ENCODE measurements at regions not wholly inside any gene's neighbourhood (a gene's known extent, or its start where the extent isn't known, plus 50 kb on each side); places are given as distances from the start of the nearest gene placed in this dataset.
"Not testable (repeated sequence)": the region's sequence is repeated elsewhere in the genome, so short reads cannot be mapped to it uniquely, and the experiment has no call there.

DNA sequence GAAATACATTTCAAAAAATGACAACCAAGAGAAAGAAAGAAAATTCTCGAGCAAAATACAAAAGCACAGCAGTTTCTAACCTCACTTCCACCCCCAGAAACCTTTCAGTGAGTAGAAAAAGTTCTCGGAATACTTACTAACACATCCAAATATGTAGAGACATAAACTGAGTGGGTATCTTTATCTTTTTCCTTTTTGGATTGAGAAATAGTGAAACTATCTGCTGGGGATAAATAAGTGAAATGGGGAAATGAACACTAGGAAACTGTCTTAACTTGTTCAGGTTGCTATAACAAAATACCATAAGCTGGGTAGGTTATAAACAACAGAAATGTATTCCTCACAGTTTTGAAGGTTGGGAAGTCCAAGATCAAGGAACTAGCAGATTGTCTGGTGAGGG is 72.0 kb downstream of the VCAM1 start:
- DNase-seq: peak; percentile 24

DNA sequence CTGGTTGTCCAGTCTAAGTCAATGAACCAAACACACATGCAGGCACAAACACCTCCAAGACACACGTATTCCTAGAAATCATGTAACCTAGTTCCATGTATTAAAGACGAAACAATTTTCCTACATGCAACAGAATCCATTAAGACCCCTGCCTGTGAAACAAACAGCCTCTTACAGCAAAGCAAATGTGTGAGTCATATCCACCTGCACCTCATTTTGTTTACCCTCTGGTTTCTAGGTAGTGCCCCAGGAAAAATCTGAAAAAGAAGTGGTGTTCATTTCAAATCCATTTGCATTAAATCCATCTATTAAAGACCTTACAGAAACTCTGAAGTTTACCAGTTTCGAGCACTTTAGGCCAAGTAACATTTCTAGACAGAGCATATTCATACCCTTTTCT is 74.1 kb downstream of the VCAM1 start:
- DNase-seq: no peak

GRCh38 chr1:100794748-100795645 is 75.5 kb downstream of the VCAM1 start:
- no peak for DNase-seq

GRCh38 chr1:100795646-100795985 is 76.1 kb downstream of the VCAM1 start:
- no peak for DNase-seq

DNA sequence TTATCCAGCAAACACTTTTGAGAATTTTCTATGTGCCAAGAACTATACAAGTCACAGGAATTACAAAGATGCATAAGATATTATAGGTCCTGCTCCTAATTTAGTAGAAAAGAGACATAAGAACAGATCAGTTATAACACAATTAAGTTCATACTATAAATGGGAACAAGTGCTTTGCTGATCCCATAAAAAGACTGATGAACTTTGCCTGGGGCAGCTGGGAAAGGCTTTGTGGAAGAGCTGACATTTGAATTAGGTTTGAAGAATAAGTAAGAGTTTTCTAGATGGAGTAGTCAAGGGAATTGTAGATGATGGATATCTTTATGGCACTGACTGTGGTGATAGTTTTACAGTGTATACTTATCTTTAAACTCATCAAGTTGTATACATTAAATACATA is 76.5 kb downstream of the VCAM1 start:
- no peak for DNase-seq

- DNase-seq: no peak
Observed at GRCh38 chr1:100799548-100799947, 80.0 kb downstream of the VCAM1 start.

GRCh38 chr1:100799954-100800612 is 80.5 kb downstream of the VCAM1 start:
- no peak for DNase-seq

- DNase-seq: not testable (repeated sequence)
Observed at GRCh38 chr1:100801256-100801655, 81.7 kb downstream of the VCAM1 start.

DNA sequence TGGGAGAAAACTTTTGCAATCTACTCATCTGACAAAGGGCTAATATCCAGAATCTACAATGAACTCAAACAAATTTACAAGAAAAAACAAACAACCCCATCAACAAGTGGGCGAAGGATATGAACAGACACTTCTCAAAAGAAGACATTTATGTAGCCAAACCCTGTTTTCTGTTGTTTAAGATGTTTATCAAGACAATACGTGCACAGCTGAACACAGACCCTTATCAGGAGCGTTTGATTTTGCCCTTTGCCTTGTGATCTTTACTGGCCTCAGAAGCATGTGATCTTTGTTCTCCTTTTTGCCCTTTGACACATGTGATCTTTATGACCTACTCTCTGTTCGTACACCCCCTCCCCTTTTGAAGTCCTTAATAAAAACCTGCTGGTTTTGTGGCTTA is 83.7 kb downstream of the VCAM1 start:
- DNase-seq: not testable (repeated sequence)

- no peak for DNase-seq
Observed at GRCh38 chr1:100806601-100807000, 87.1 kb downstream of the VCAM1 start.

GRCh38 chr1:100810360-100810759 is 84.3 kb downstream of the EXTL2 start:
- DNase-seq: no peak

DNA sequence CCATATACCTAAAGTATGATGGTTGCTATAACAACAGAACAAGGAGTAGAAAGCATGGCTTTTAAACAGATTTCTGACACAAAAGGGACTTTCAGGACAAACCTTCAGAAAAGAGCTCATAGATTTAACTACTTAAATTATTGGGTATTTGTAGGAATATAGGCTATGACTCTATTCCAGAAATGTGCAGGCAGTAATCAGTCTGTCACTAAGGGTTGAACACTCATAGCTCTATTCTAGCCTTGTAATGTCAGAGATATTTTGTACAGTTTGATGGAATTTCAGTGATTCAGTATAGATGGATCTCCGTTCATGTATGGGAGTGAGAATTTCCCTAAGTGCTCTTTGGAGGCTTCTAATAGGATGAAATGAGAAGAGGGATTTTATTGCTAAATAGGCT is 82.8 kb downstream of the EXTL2 start:
- DNase-seq: no peak

- peak; percentile 64 for DNase-seq
Observed at GRCh38 chr1:100814938-100815337, 79.7 kb downstream of the EXTL2 start.

DNA sequence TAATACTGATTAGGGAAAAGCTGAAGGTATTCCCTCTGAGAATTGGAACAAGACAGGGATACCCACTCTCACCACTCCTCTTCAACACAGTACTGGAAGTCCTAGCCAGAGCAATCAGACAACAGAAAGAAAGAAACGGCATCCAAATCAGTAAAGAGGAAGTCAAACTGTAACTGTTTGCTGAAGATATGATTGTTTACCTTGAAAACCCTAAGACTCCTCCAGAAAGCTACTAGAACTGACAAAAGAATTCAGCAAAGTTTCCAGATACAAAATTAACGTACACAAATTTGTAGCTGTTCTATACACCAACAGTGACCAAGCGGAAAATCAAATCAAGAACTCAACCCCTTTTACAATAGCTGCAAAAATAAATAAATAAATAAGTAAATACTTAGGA is 78.6 kb downstream of the EXTL2 start:
- DNase-seq: no peak

GRCh38 chr1:100820195-100820594 is 74.4 kb downstream of the EXTL2 start:
- not testable (repeated sequence) for DNase-seq

- DNase-seq: not testable (repeated sequence)
Observed at GRCh38 chr1:100821919-100822318, 72.7 kb downstream of the EXTL2 start.
